T-cell (primary cell): ENCODE measurements at regions not wholly inside any gene's neighbourhood (a gene's known extent, or its start where the extent isn't known, plus 50 kb on each side); places are given as distances from the start of the nearest gene placed in this dataset.

Experiments used
- ATAC-seq, 4 experiments: fragments of 200-7000 bp in 3 of 4; fragments of 150-1000 bp in 1 of 4; cut with Tn5 transposase; replicated peaks in 1 of 4; 1 replicate in 3 of 4; 2 replicates in 1 of 4; pipeline ENCODE4 v1.10.0; 2021; ENCODE audit warnings: moderate library complexity in 3 of 4, mild to moderate bottlenecking in 2 of 4, moderate number of reproducible peaks in 1 of 4
- CTCF ChIA-PET, 2 donors: fragments of 300-600 bp; sonication (Branson Sonifier 250); formaldehyde crosslinking; loops; one replicate each; lab custom pipeline; 2022; ENCODE audit warnings: antibody characterized with exemption in 2 of 2; lab: Charles Lee
- POLR2A ChIA-PET, 2 donors: fragments of 300-600 bp; sonication (Branson Sonifier 250); formaldehyde crosslinking; loops; one replicate each; lab custom pipeline; 2022; ENCODE audit warnings: antibody characterized with exemption in 2 of 2; lab: Charles Lee
- DNase-seq, 35 experiments: peaks; one replicate each; pipeline versions ENCODE4 v3.0.0 to v3.0.0-alpha.2; 2013 to 2023
- H3K27ac ChIP-seq: one replicate; pipeline ENCODE4 v1.5.1; 2013; ENCODE audit warnings: low read length
- H3K27me3 ChIP-seq, 2 experiments: replicated peaks in 1 of 2; 1 replicate in 1 of 2; 2 replicates in 1 of 2; pipeline versions ENCODE4 v1.6.1 to v1.7.0; 2013; ENCODE audit warnings: low read length in 1 of 2, mixed read lengths in 1 of 2; ENCODE audit not compliant: control insufficient read depth in 2 of 2, insufficient read depth in 2 of 2; ENCODE audit errors: extremely low read depth in 1 of 2
- H3K36me3 ChIP-seq, 2 donors: 1 replicate in 1 of 2; 2 replicates in 1 of 2; pipeline versions ENCODE4 v1.6.1 to v1.7.0; 2013; ENCODE audit warnings: low read length in 1 of 2; ENCODE audit not compliant: control insufficient read depth in 2 of 2, insufficient read depth in 1 of 2; ENCODE audit errors: extremely low read depth in 1 of 2
- H3K4me1 ChIP-seq, 2 experiments: 1 replicate in 1 of 2; 2 replicates in 1 of 2; pipeline versions ENCODE4 v1.6.1 to v1.7.0; 2013; ENCODE audit warnings: low read length in 2 of 2, mixed read lengths in 1 of 2; ENCODE audit not compliant: insufficient read depth in 2 of 2, control insufficient read depth in 1 of 2; ENCODE audit errors: extremely low read depth in 1 of 2
- H3K4me3 ChIP-seq, 2 donors: 1 replicate in 1 of 2; 2 replicates in 1 of 2; pipeline versions ENCODE4 v1.5.1 to v1.7.0; 2013; ENCODE audit warnings: mild to moderate bottlenecking in 2 of 2, low read length in 1 of 2, moderate library complexity in 1 of 2; ENCODE audit not compliant: control insufficient read depth in 1 of 2; ENCODE audit errors: extremely low read depth in 1 of 2
- H3K9me3 ChIP-seq: 2 replicates; pipeline ENCODE4 v1.7.0; 2013
- H3K27ac Mint-ChIP-seq, 2 donors: one replicate each; pipeline ENCODE4 v1.8.0; 2020 to 2021; ENCODE audit warnings: mild to moderate bottlenecking in 2 of 2, mixed read lengths in 2 of 2
- H3K27me3 Mint-ChIP-seq, 2 donors: one replicate each; pipeline ENCODE4 v1.8.0; 2021 to 2022; ENCODE audit warnings: mixed read lengths in 2 of 2
- H3K36me3 Mint-ChIP-seq: one replicate; pipeline ENCODE4 v1.8.0; 2021; ENCODE audit warnings: mixed read lengths
- H3K4me1 Mint-ChIP-seq, 3 donors: one replicate each; pipeline ENCODE4 v1.8.0; 2020 to 2022; ENCODE audit warnings: mixed read lengths in 3 of 3, mild to moderate bottlenecking in 1 of 3
- H3K4me3 Mint-ChIP-seq, 3 donors: one replicate each; pipeline ENCODE4 v1.8.0; 2020 to 2022; ENCODE audit warnings: mild to moderate bottlenecking in 3 of 3, mixed read lengths in 3 of 3, moderate library complexity in 3 of 3
- H3K9me3 Mint-ChIP-seq, 3 donors: one replicate each; pipeline ENCODE4 v1.8.0; 2020 to 2022; ENCODE audit warnings: mixed read lengths in 3 of 3
- WGBS: methylation state at CpG from one replicate; pipeline ENCODE4 v1.1.5; 2013; ENCODE audit warnings: missing lambda C conversion rate; ENCODE audit not compliant: insufficient coverage; 5-methylcytosine and 5-hydroxymethylcytosine counted together

- ATAC-seq (no peak), DNase-seq (no peak)
- Histone ChIP-seq H3K27me3 (no peaks in the 10 kb centered on the region), H3K27ac (no peak overlapping the region), H3K4me3 (no peak overlapping the region), H3K4me1 (no peaks in the 10 kb centered on the region), H3K9me3 (no peaks in the 10 kb centered on the region), H3K36me3 (no peaks in the 10 kb centered on the region)
- ChIA-PET POLR2A (no interaction called here), CTCF (interaction anchor here in 1 of 2 donors (1.1 kb wide), 2 partner anchors 1150 to 1233 kb away, joined by 3 read pairs; no protein-coding TSS in a partner anchor)
- Mint-ChIP-seq H3K4me3 (no peak overlapping the region), H3K36me3 (no peaks in the 10 kb centered on the region), H3K27me3 (peaks cover 2 to 19% of the 10 kb centered on the region in 2 donors), H3K9me3 (no peaks in the 10 kb centered on the region), H3K27ac (no peak overlapping the region), H3K4me1 (no peaks in the 10 kb centered on the region)
Measured at GRCh38 chrX:149283853-149284252, 221.3 kb downstream of the IDS start.

GRCh38 chrX:149282909-149283308 lies 222.2 kb downstream of the IDS start:
- no peak overlapping the region for H3K4me3 ChIP-seq
- no peaks in the 10 kb centered on the region for H3K9me3 Mint-ChIP-seq
- no peaks in the 10 kb centered on the region for H3K36me3 Mint-ChIP-seq
- ATAC-seq (no peak), DNase-seq (no peak)
- H3K4me1 Mint-ChIP-seq: no peaks in the 10 kb centered on the region
- H3K9me3 ChIP-seq: no peaks in the 10 kb centered on the region
- H3K27me3 Mint-ChIP-seq: peaks cover 2 to 22% of the 10 kb centered on the region in 2 donors
- no peak overlapping the region for H3K27ac ChIP-seq
- no peaks in the 10 kb centered on the region for H3K36me3 ChIP-seq
- ChIA-PET POLR2A (no interaction called here), CTCF (interaction anchor here in 1 of 2 donors (0.5 kb wide), 1 partner anchor 216 kb away, joined by 3 read pairs; no protein-coding TSS in a partner anchor)
- no peaks in the 10 kb centered on the region for H3K4me1 ChIP-seq
- no peak overlapping the region for H3K27ac Mint-ChIP-seq
- WGBS: no CpG with 5 or more reads among the region's 1 CpG
- H3K27me3 ChIP-seq: no peaks in the 10 kb centered on the region
- H3K4me3 Mint-ChIP-seq: no peak overlapping the region

GRCh38 chrX:149280011-149280410 lies 225.1 kb downstream of the IDS start:
- no peaks in the 10 kb centered on the region for H3K9me3 Mint-ChIP-seq

DNA sequence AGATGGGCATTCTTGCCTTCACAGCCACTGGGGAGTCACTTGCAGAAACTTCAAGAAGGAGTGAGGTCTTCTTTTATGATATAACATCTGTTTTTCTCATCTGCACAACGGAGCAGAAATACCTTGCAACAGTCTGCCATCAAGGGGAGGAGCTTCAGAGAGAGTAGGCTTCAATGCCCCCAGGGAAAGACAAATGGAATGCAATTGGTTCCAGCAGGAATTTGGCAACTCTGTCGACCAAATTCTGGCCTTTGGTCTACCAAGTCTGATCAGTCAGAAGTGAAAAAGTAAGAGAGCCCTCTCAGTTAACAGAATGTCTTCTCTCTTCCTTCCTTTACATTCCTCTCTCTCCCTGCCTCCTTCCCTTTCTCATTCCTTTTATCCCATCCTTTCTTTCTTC lies 229.3 kb downstream of the IDS start:
- no CpG with 5 or more reads among the region's 2 CpGs for WGBS
- Histone ChIP-seq H3K27ac (no peak overlapping the region), H3K27me3 (no peaks in the 10 kb centered on the region), H3K4me1 (no peaks in the 10 kb centered on the region), H3K36me3 (no peaks in the 10 kb centered on the region), H3K9me3 (no peaks in the 10 kb centered on the region), H3K4me3 (no peak overlapping the region)
- ChIA-PET POLR2A (no interaction called here), CTCF (no interaction called here)
- DNase-seq (no peak), ATAC-seq (no peak)
- no peak overlapping the region for H3K27ac Mint-ChIP-seq
- H3K27me3 Mint-ChIP-seq: peaks cover 0 to 11% of the 10 kb centered on the region in 2 donors
- no peaks in the 10 kb centered on the region for H3K9me3 Mint-ChIP-seq
- H3K4me3 Mint-ChIP-seq: no peak overlapping the region
- H3K4me1 Mint-ChIP-seq: no peaks in the 10 kb centered on the region
- H3K36me3 Mint-ChIP-seq: no peaks in the 10 kb centered on the region

More at GRCh38 chrX:149280011-149280410, 225.1 kb downstream of the IDS start:
- Mint-ChIP-seq H3K36me3 (no peaks in the 10 kb centered on the region), H3K4me1 (no peaks in the 10 kb centered on the region), H3K27me3 (peaks cover 2 to 18% of the 10 kb centered on the region in 2 donors), H3K4me3 (no peak overlapping the region), H3K27ac (no peak overlapping the region)
- Histone ChIP-seq H3K4me3 (no peak overlapping the region), H3K4me1 (no peaks in the 10 kb centered on the region), H3K27me3 (no peaks in the 10 kb centered on the region), H3K27ac (no peak overlapping the region), H3K9me3 (no peaks in the 10 kb centered on the region), H3K36me3 (no peaks in the 10 kb centered on the region)
- POLR2A ChIA-PET: no interaction called here
- ATAC-seq (no peak), DNase-seq (no peak)
- CTCF ChIA-PET: interaction anchor here in 1 of 2 donors (0.6 to 1.1 kb wide), 2 partner anchors 8 to 1186 kb away, joined by 3 to 5 read pairs; no protein-coding TSS in a partner anchor

DNA sequence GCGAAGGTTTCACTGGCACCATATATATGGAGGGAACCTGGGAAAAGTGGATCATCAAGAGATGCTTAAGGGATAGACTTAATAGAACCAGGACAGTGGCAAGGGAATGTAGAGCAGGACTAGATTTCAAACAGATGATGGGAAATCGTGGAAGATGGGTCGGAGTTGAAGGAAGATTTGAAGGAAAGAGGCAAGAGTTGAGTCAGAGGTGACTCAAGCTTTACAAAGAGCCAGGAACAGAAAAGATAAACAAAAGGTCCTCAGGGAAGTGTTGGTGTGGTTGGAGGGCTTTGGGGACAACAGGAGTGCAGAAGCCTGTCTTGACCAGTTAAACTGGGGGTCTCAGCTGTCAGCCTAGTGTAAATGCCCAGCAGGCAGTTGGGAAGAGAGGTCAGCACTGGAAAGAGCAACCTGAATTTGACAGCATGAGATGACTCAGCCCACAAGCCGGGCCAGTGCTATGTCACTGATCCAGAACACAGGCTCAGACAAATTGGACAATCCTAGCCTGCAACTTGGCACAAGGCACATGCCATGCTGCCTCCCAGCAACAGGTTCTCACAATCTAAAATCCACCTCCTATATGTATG lies 230.5 kb downstream of the IDS start:
- H3K27ac ChIP-seq: no peak overlapping the region
- WGBS: 76% methylated on average over 3 of the region's 4 CpGs
- no peak for DNase-seq

DNA sequence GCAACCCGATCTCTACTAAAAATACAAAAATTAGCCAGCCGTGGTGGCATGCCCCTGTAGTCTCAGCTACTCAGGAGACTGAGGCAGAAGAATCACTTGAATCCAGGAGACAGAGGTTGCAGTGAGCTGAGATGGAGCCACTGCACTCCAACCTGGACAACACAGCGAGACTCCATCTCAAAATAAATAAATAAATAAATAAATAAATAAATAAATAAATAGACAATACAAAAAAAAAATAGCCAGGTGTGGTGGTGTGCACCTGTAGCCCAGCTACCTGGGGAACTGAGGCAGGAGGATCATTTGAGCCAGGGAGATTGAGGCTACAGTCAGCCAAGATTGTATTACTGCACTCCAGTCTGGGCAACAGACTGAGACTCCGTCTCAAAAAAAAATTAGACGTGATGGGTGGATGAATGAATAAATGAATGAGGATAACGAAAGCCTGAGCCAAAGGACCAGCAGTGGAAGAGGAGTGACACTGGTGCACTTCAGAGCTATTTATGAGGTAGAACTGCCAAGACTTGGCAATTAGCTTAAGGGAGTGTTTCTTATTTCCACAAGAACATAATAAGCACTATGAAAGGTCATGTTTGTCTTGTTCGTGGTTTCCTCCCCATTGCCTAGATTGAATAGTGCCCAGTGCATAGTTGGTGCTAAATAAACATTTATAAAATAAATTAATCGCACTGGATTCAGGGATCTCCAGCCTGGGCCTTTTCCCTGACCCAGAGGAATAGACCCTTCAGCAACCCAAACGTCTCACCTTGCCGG lies 232.2 kb downstream of the IDS start:
- no peaks in the 10 kb centered on the region for H3K9me3 Mint-ChIP-seq
- ATAC-seq: no peak
- H3K27me3 Mint-ChIP-seq: peaks cover 0 to 4% of the 10 kb centered on the region in 2 donors
- H3K9me3 ChIP-seq: no peaks in the 10 kb centered on the region
- H3K27me3 ChIP-seq: no peaks in the 10 kb centered on the region
- no peaks in the 10 kb centered on the region for H3K36me3 Mint-ChIP-seq
- ChIA-PET POLR2A (no interaction called here), CTCF (no interaction called here)
- H3K4me1 Mint-ChIP-seq: no peaks in the 10 kb centered on the region
- DNase-seq: no peak
- H3K4me3 ChIP-seq: no peak overlapping the region
- no peaks in the 10 kb centered on the region for H3K4me1 ChIP-seq
- H3K36me3 ChIP-seq: no peaks in the 10 kb centered on the region
- no peak overlapping the region for H3K27ac Mint-ChIP-seq
- no peak overlapping the region for H3K27ac ChIP-seq
- no peak overlapping the region for H3K4me3 Mint-ChIP-seq
- no CpG with 5 or more reads among the region's 10 CpGs for WGBS

More for the DNA sequence above, 230.5 kb downstream of the IDS start:
- POLR2A ChIA-PET: no interaction called here
- no peak overlapping the region for H3K4me3 ChIP-seq
- no peaks in the 10 kb centered on the region for H3K9me3 Mint-ChIP-seq
- H3K4me1 Mint-ChIP-seq: no peaks in the 10 kb centered on the region
- no peak for ATAC-seq
- no peaks in the 10 kb centered on the region for H3K27me3 ChIP-seq
- H3K36me3 ChIP-seq: no peaks in the 10 kb centered on the region
- no peak overlapping the region for H3K4me3 Mint-ChIP-seq
- CTCF ChIA-PET: no interaction called here
- no peaks in the 10 kb centered on the region for H3K4me1 ChIP-seq
- peaks cover 0 to 11% of the 10 kb centered on the region in 2 donors for H3K27me3 Mint-ChIP-seq
- no peaks in the 10 kb centered on the region for H3K9me3 ChIP-seq
- no peak overlapping the region for H3K27ac Mint-ChIP-seq
- H3K36me3 Mint-ChIP-seq: no peaks in the 10 kb centered on the region
